Spleen (tissue), 11 donors: ENCODE measurements at regions not wholly inside any gene's neighbourhood (a gene's known extent, or its start where the extent isn't known, plus 50 kb on each side); places are given as distances from the start of the nearest gene placed in this dataset.

ENCODE experiments used
- DNase-seq: peaks from one replicate; pipeline ENCODE4 v3.0.0-alpha.2; 2020
- H3K27ac ChIP-seq, 8 donors: fragments of 200-600 bp; sonication (generic) in 7 of 8; 1 replicate in 4 of 8; 2 replicates in 4 of 8; pipeline versions ENCODE4 v1.5.0 to v1.8.0; 2016 to 2021; ENCODE audit warnings: inconsistent platforms in 4 of 8, mild to moderate bottlenecking in 4 of 8, moderate library complexity in 1 of 8
- H3K27me3 ChIP-seq, 7 donors: fragments of 200-600 bp; sonication (generic) in 6 of 7; replicated peaks in 1 of 7; 1 replicate in 4 of 7; 2 replicates in 3 of 7; pipeline versions ENCODE4 v1.5.0 to v1.8.0; 2016 to 2021; ENCODE audit warnings: inconsistent platforms in 3 of 7, mild to moderate bottlenecking in 1 of 7
- H3K36me3 ChIP-seq, 6 donors: fragments of 200-600 bp; sonication (generic) in 5 of 6; 1 replicate in 4 of 6; 2 replicates in 2 of 6; pipeline versions ENCODE4 v1.5.0 to v1.8.0; 2016 to 2021; ENCODE audit warnings: inconsistent platforms in 2 of 6
- H3K4me1 ChIP-seq, 6 donors: fragments of 200-600 bp; sonication (generic) in 5 of 6; 1 replicate in 3 of 6; 2 replicates in 3 of 6; pipeline versions ENCODE4 v1.5.0 to v1.8.0; 2016 to 2021; ENCODE audit warnings: inconsistent platforms in 3 of 6
- H3K4me3 ChIP-seq, 8 donors: fragments of 200-600 bp; sonication (generic) in 7 of 8; 1 replicate in 4 of 8; 2 replicates in 4 of 8; pipeline versions ENCODE4 v1.5.0 to v1.8.0; 2016 to 2021; ENCODE audit warnings: inconsistent platforms in 4 of 8, mild to moderate bottlenecking in 4 of 8, moderate library complexity in 2 of 8
- H3K9me3 ChIP-seq, 8 donors: fragments of 200-600 bp; sonication (generic) in 7 of 8; 1 replicate in 4 of 8; 2 replicates in 4 of 8; pipeline versions ENCODE4 v1.5.0 to v1.8.0; 2016 to 2021; ENCODE audit warnings: inconsistent platforms in 4 of 8
- POLR2A ChIP-seq, 3 donors: fragments of 450-650 bp; IDR thresholded peaks; one replicate each; pipeline ENCODE4 v1.5.1; 2017; ENCODE audit warnings: antibody characterized with exemption in 3 of 3, mild to moderate bottlenecking in 1 of 3
- POLR2AphosphoS5 ChIP-seq, 3 donors: sonication (generic); formaldehyde crosslinking; IDR thresholded peaks; one replicate each; pipeline ENCODE4 v1.5.1; 2017; ENCODE audit warnings: antibody characterized with exemption in 3 of 3
- WGBS, 5 donors: extraction: QIAGEN DNeasy Blood & Tissue Kit in 3 of 5; methylation state at CpG; one replicate each; pipeline versions ENCODE4 v1.1.5 to v1.1.7; 2013 to 2018; 5-methylcytosine and 5-hydroxymethylcytosine counted together
- intact Hi-C: fragments of 100-400 bp; cut with DNase I; formaldehyde crosslinking; loops from one replicate; pipeline ENCODE4 v1.15.0; 2023; ENCODE audit warnings: low total_unique reads
- TF ChIP-seq, protein P1 (sequence below), 11 experiments: fragments of 200-600 bp in 7 of 11; fragments of 450-650 bp in 4 of 11; sonication (generic) in 4 of 11; IDR thresholded peaks in 8 of 11; conservative IDR thresholded peaks in 3 of 11; 1 replicate in 7 of 11; 2 replicates in 4 of 11; pipeline versions ENCODE4 v1.4.0 to v1.8.0; 2016 to 2021; ENCODE audit warnings: antibody characterized with exemption in 11 of 11, inconsistent platforms in 4 of 11, mild to moderate bottlenecking in 1 of 11
- donor health status: healthy with polysubstance abuse.
- donor health status: DM: no; HTN: no; CAD: no; lungs with moderate emphysema.
- donor health status: DM: no; HTN: no; CAD: no.
- donor health status: Bipolar disorder and iron deficiency.
- donor health status: healthy.
- donor health status: DM: no; HTN: no; CAD: no.
- donor health status: DM: yes; HTN: yes; CAD: no.

DNA sequence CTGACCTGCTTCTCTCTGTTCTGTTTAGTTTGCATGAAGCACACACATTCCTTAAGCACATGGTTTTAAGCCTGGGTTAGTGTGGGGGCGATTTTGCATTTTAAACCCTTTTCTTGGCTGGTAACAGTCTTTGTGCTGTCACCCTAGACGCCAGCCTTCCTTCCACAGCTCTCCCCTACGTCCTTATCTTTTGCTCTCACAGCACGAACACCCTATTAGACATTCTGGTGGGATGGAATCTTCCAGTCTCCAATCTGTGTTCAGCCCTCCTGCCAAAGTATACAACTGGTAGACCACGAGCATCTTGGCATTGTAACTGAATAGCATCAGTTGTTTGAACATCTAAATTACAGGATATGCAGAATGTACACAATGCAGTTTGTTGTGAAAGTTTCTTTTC, 316.9 kb upstream of the IRX2 start:
- Histone ChIP-seq H3K27ac (no peak overlapping the region), H3K4me1 (no peaks in the 10 kb centered on the region), H3K9me3 (peaks cover 0 to 62% (median 22%) of the 10 kb centered on the region in 8 donors), H3K4me3 (no peak overlapping the region), H3K27me3 (no peaks in the 10 kb centered on the region), H3K36me3 (no peaks in the 10 kb centered on the region)
- DNase-seq = no peak
- intact Hi-C loops = no loop called here
- TF ChIP-seq POLR2A (IDR thresholded peaks at IDR 0.05) = no peak
- TF ChIP-seq POLR2AphosphoS5 (IDR thresholded peaks at IDR 0.05) = no peak
- TF ChIP-seq, protein P1, sequence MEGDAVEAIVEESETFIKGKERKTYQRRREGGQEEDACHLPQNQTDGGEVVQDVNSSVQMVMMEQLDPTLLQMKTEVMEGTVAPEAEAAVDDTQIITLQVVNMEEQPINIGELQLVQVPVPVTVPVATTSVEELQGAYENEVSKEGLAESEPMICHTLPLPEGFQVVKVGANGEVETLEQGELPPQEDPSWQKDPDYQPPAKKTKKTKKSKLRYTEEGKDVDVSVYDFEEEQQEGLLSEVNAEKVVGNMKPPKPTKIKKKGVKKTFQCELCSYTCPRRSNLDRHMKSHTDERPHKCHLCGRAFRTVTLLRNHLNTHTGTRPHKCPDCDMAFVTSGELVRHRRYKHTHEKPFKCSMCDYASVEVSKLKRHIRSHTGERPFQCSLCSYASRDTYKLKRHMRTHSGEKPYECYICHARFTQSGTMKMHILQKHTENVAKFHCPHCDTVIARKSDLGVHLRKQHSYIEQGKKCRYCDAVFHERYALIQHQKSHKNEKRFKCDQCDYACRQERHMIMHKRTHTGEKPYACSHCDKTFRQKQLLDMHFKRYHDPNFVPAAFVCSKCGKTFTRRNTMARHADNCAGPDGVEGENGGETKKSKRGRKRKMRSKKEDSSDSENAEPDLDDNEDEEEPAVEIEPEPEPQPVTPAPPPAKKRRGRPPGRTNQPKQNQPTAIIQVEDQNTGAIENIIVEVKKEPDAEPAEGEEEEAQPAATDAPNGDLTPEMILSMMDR (IDR thresholded peaks at IDR 0.05 in 8 of 11, conservative IDR thresholded peaks at IDR 0.05 in 3 of 11) = no peak
- 35 to 67% (median 52%) methylated on average over 5 of the region's 5 CpGs for WGBS, 5 donors

DNA sequence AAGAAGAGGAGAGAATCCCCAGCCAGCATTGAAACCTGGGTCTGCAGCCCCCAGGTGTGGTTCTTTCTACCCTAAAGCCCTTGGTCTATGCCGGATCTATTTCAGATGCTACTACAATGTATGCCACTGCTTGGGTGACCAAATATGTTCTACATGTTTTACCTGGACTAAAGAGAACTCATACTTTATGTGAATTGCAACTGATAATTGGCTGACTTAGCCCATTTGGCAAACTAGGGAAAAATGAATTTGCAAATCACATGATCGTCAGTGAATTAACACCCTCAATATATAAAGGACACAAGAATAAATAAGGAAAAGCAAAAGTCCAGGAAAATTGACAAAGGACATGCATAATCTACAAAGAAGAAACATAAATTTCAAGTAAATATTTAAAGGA, 308.8 kb upstream of the IRX2 start:
- H3K36me3 ChIP-seq = no peaks in the 10 kb centered on the region
- WGBS, 5 donors = 92 to 96% (median 94%) methylated on average over 2 of the region's 2 CpGs
- H3K4me3 ChIP-seq = no peak overlapping the region
- intact Hi-C loops = no loop called here
- TF ChIP-seq POLR2A (IDR thresholded peaks at IDR 0.05) = no peak
- no peak for TF ChIP-seq POLR2AphosphoS5 (IDR thresholded peaks at IDR 0.05)
- TF ChIP-seq, protein P1 (IDR thresholded peaks at IDR 0.05 in 8 of 11, conservative IDR thresholded peaks at IDR 0.05 in 3 of 11) = no peak
- no peak overlapping the region for H3K27ac ChIP-seq
- H3K27me3 ChIP-seq = peaks cover 0 to 24% (median 0%) of the 10 kb centered on the region in 7 donors
- H3K4me1 ChIP-seq = no peaks in the 10 kb centered on the region
- H3K9me3 ChIP-seq = peaks cover 0 to 75% (median 40%) of the 10 kb centered on the region in 8 donors
- no peak for DNase-seq

DNA sequence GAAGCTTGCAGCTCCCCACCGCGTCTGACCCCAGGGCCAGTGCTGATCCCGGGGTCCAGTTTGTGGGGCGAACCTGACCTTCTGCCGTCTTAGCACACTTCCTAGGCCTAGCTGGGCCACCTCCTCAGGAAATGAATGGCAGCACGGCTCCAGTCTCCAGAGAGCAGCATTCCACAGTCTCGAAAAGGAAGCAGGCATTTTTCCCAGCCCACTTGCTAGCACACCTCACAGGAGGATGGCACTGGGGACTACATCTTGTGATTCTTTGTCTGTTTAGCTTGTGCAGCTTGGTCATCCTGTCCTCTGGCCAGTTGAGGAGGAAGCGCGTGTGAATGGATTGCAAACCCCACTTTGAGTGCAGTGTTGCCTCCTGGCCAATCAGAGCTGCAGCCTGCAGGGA, 308.0 kb upstream of the IRX2 start:
- no peaks in the 10 kb centered on the region for H3K4me1 ChIP-seq
- no peak for TF ChIP-seq POLR2A (IDR thresholded peaks at IDR 0.05)
- no peaks in the 10 kb centered on the region for H3K36me3 ChIP-seq
- no peak overlapping the region for H3K4me3 ChIP-seq
- intact Hi-C loops = no loop called here
- WGBS, 5 donors = 46 to 54% (median 51%) methylated on average over 8 to 9 of the region's 9 CpGs
- peaks cover 0 to 76% (median 40%) of the 10 kb centered on the region in 8 donors for H3K9me3 ChIP-seq
- H3K27me3 ChIP-seq = peaks cover 0 to 24% (median 0%) of the 10 kb centered on the region in 7 donors
- no peak overlapping the region for H3K27ac ChIP-seq
- no peak for DNase-seq

DNA sequence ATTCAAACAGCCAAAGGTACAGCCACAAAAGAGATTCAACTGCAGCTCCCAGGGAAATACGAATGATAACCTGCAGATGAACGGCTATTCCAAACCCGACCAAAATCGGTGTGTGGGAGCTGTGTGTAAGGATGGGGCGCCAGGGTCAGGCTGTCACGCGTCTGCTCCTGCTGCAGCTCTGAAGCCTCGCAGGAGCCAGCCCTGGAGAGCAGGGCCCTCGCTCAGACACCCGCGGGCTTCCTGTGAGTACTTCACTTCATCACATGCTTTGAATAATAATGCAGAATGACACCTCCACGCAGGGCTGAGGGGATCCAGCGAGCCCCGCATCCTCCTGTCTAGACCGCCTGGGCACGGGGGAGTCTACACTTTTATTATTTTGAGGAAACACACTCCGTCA, 307.5 kb upstream of the IRX2 start:
- DNase-seq = no peak
- H3K4me1 ChIP-seq = no peaks in the 10 kb centered on the region
- 42 to 58% (median 52%) methylated on average over 17 of the region's 17 CpGs for WGBS, 5 donors
- intact Hi-C loops = no loop called here
- TF ChIP-seq POLR2AphosphoS5 (IDR thresholded peaks at IDR 0.05) (no peak), POLR2A (IDR thresholded peaks at IDR 0.05) (no peak)
- TF ChIP-seq, protein P1 (IDR thresholded peaks at IDR 0.05 in 8 of 11, conservative IDR thresholded peaks at IDR 0.05 in 3 of 11) = no peak
- no peak overlapping the region for H3K4me3 ChIP-seq
- peaks cover 0 to 24% (median 0%) of the 10 kb centered on the region in 7 donors for H3K27me3 ChIP-seq
- no peaks in the 10 kb centered on the region for H3K36me3 ChIP-seq
- H3K9me3 ChIP-seq = peaks cover 0 to 75% (median 40%) of the 10 kb centered on the region in 8 donors
- H3K27ac ChIP-seq = no peak overlapping the region

DNA sequence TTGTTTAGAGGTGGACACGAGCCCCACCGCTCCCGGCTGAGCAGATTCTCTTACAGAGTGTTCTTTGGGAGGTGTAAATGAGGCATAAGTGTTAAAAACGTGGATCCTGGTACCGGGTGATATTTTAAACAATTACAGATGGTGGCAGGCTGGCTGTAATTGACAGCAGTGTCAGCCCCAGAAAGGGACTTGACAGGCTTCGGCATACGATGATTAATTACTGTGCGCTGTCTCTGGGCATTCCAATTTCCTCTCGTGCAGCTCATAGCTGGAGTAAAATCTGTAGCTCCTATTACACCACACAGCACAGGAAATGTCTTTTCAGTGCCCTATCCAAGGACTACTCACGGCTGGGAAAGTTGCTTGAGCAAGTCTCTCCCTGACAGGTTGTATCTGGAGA, 305.4 kb upstream of the IRX2 start:
- 35 to 49% (median 40%) methylated on average over 10 of the region's 10 CpGs for WGBS, 5 donors
- peaks cover 0 to 70% (median 34%) of the 10 kb centered on the region in 8 donors for H3K9me3 ChIP-seq
- no peak overlapping the region for H3K27ac ChIP-seq
- TF ChIP-seq, protein P1 (IDR thresholded peaks at IDR 0.05 in 8 of 11, conservative IDR thresholded peaks at IDR 0.05 in 3 of 11) = no peak
- TF ChIP-seq POLR2AphosphoS5 (IDR thresholded peaks at IDR 0.05) = no peak
- TF ChIP-seq POLR2A (IDR thresholded peaks at IDR 0.05) = no peak
- H3K36me3 ChIP-seq = no peaks in the 10 kb centered on the region
- intact Hi-C loops = no loop called here
- H3K27me3 ChIP-seq = peaks cover 0 to 24% (median 0%) of the 10 kb centered on the region in 7 donors
- no peaks in the 10 kb centered on the region for H3K4me1 ChIP-seq
- no peak for DNase-seq
- H3K4me3 ChIP-seq = no peak overlapping the region
